Ascending aorta (tissue), 2 donors: ENCODE measurements at regions not wholly inside any gene's neighbourhood (a gene's known extent, or its start where the extent isn't known, plus 50 kb on each side); places are given as distances from the start of the nearest gene placed in this dataset.

ENCODE experiments used
- DNase-seq, 2 donors: peaks; one replicate each; pipeline ENCODE4 v3.0.0-alpha.2; 2019; ENCODE audit warnings: low spot score in 2 of 2
- H3K27ac ChIP-seq, 2 donors: fragments of 200-600 bp; sonication (generic); one replicate each; pipeline ENCODE4 v1.5.1; 2016 to 2017; ENCODE audit warnings: mild to moderate bottlenecking in 1 of 2
- H3K27me3 ChIP-seq: fragments of 200-600 bp; sonication (generic); one replicate; pipeline ENCODE4 v1.5.1; 2017
- H3K36me3 ChIP-seq, 2 donors: fragments of 200-600 bp; sonication (generic); one replicate each; pipeline ENCODE4 v1.5.1; 2016
- H3K4me1 ChIP-seq, 2 donors: fragments of 200-600 bp; sonication (generic); one replicate each; pipeline ENCODE4 v1.5.1; 2016 to 2017; ENCODE audit warnings: mild to moderate bottlenecking in 1 of 2
- H3K4me3 ChIP-seq, 2 donors: fragments of 200-600 bp; sonication (generic); one replicate each; pipeline ENCODE4 v1.5.1; 2016 to 2017; ENCODE audit warnings: mild to moderate bottlenecking in 1 of 2
- H3K9me3 ChIP-seq, 2 donors: fragments of 200-600 bp; sonication (generic); one replicate each; pipeline ENCODE4 v1.5.1; 2016
- intact Hi-C: fragments of 100-400 bp; cut with DNase I; formaldehyde crosslinking; loops from one replicate; pipeline ENCODE4 v1.15.1; 2023
- TF ChIP-seq, protein P1 (sequence below), 3 experiments: fragments of 200-600 bp in 2 of 3; fragments of 450-650 bp in 1 of 3; sonication (generic) in 2 of 3; IDR thresholded peaks; one replicate each; pipeline ENCODE4 v1.5.1; 2016 to 2019; ENCODE audit warnings: antibody characterized with exemption in 3 of 3, mild to moderate bottlenecking in 1 of 3, moderate library complexity in 1 of 3

DNA sequence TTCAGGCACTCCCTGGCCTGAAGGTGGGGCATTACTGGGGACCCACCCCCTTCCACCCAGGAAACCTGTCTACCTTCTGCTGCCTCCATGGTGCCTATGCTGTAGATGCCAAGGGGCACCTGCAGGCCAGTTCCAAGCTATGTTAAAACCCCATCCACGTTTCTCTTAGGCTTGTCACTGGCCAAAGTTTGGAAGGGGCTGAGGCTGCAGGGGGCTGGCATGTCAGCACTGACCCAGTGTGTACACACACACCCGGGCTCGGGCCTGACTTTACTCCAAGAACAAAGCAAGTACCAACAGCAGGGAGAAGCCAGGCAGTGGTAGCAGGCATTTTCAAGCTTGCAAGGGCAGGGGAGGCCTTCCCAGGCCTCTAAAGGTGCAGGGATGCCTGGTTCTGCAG is 53.8 kb upstream of the PCDH15 start:
- Histone ChIP-seq H3K36me3 (no peaks in the 10 kb centered on the region), H3K4me3 (no peak overlapping the region), H3K27me3 (no peaks in the 10 kb centered on the region), H3K9me3 (no peaks in the 10 kb centered on the region), H3K4me1 (no peaks in the 10 kb centered on the region), H3K27ac (no peak overlapping the region)
- intact Hi-C loops, result no loop called here
- TF ChIP-seq, protein P1, sequence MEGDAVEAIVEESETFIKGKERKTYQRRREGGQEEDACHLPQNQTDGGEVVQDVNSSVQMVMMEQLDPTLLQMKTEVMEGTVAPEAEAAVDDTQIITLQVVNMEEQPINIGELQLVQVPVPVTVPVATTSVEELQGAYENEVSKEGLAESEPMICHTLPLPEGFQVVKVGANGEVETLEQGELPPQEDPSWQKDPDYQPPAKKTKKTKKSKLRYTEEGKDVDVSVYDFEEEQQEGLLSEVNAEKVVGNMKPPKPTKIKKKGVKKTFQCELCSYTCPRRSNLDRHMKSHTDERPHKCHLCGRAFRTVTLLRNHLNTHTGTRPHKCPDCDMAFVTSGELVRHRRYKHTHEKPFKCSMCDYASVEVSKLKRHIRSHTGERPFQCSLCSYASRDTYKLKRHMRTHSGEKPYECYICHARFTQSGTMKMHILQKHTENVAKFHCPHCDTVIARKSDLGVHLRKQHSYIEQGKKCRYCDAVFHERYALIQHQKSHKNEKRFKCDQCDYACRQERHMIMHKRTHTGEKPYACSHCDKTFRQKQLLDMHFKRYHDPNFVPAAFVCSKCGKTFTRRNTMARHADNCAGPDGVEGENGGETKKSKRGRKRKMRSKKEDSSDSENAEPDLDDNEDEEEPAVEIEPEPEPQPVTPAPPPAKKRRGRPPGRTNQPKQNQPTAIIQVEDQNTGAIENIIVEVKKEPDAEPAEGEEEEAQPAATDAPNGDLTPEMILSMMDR (IDR thresholded peaks at IDR 0.05), result no peak
- no peak for DNase-seq

DNA sequence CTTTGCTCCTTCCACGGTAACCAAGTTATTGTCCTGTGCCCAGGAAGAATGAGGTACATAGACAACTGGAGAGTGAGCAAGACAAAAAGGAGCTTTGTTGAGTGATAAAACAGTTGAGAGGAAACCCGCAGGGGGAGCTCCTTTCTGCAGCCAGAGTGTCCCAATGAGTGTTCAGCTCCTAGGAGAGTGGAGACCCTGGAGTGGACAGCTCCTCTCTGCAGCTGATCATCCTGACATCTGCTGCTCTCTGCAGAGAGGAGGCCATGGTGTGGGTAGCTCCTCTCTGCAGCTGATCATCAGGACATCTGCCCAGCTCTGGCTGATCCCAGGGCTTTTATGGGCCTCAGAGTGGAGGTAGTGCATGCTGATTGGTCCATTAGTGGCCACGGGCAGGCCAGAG is 53.4 kb upstream of the PCDH15 start:
- DNase-seq, result no peak
- TF ChIP-seq, protein P1 (IDR thresholded peaks at IDR 0.05), result no peak
- Histone ChIP-seq H3K27me3 (no peaks in the 10 kb centered on the region), H3K27ac (no peak overlapping the region), H3K9me3 (no peaks in the 10 kb centered on the region), H3K4me1 (no peaks in the 10 kb centered on the region), H3K36me3 (no peaks in the 10 kb centered on the region), H3K4me3 (no peak overlapping the region)
- intact Hi-C loops, result no loop called here

DNA sequence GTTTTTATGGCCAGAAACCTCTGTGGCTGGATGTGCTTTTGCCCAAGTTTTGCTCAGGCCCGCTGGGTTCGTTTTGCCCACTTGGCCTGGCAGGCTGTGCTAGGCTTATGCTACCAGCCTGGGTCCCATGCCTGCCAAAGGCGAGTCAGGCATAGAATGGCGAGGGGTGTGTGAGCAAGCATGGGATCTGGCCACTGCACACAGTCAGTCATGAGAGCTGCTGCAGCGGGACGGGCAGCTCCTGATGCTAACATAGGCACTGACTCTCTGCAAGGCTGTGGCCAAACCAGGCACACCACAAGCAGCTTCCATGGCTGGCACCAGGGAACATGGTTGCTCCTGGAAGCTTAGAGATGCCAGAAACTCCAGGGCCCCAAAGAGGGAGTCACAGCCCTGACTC is 52.9 kb upstream of the PCDH15 start:
- no peaks in the 10 kb centered on the region for H3K9me3 ChIP-seq
- TF ChIP-seq, protein P1 (IDR thresholded peaks at IDR 0.05), result no peak
- no peaks in the 10 kb centered on the region for H3K4me1 ChIP-seq
- intact Hi-C loops, result no loop called here
- H3K36me3 ChIP-seq, result no peaks in the 10 kb centered on the region
- H3K27me3 ChIP-seq, result no peaks in the 10 kb centered on the region
- H3K4me3 ChIP-seq, result no peak overlapping the region
- no peak overlapping the region for H3K27ac ChIP-seq
- DNase-seq, result no peak
